Thyroid gland (tissue), 4 donors: ENCODE measurements at regions not wholly inside any gene's neighbourhood (a gene's known extent, or its start where the extent isn't known, plus 50 kb on each side); places are given as distances from the start of the nearest gene placed in this dataset.

ENCODE experiments used
- POLR2A ChIP-seq, 2 donors: fragments of 450-650 bp; IDR thresholded peaks; one replicate each; pipeline ENCODE4 v1.6.1; 2017; ENCODE audit warnings: antibody characterized with exemption in 2 of 2, mild to moderate bottlenecking in 2 of 2, moderate library complexity in 1 of 2
- TF ChIP-seq, protein P1 (sequence below), 6 experiments: fragments of 200-600 bp in 3 of 6; fragments of 450-650 bp in 3 of 6; sonication (generic) in 3 of 6; IDR thresholded peaks; one replicate each; pipeline ENCODE4 v1.5.1; 2016 to 2019; ENCODE audit warnings: antibody characterized with exemption in 6 of 6, mild to moderate bottlenecking in 2 of 6, inconsistent platforms in 1 of 6, moderate library complexity in 1 of 6

DNA sequence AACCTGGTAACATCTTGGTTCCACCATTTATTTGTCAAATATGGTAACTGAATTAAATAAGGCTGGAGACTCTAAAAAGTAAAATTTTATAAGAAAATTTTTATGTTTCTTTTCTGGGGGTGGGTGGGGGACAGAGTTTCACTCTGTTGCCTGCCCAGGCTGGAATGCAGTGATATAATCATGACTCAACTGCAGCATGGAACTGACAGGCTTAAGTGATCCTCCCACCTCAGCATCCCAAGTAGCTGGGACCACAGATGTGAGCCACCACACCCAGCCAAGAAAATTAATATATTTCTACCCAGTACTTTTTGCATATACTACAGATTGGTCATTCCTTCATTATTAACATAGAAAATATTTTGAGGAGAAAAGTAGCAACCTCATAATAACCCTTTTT, 216.9 kb downstream of the DEPDC1B start:
- TF ChIP-seq, protein P1, sequence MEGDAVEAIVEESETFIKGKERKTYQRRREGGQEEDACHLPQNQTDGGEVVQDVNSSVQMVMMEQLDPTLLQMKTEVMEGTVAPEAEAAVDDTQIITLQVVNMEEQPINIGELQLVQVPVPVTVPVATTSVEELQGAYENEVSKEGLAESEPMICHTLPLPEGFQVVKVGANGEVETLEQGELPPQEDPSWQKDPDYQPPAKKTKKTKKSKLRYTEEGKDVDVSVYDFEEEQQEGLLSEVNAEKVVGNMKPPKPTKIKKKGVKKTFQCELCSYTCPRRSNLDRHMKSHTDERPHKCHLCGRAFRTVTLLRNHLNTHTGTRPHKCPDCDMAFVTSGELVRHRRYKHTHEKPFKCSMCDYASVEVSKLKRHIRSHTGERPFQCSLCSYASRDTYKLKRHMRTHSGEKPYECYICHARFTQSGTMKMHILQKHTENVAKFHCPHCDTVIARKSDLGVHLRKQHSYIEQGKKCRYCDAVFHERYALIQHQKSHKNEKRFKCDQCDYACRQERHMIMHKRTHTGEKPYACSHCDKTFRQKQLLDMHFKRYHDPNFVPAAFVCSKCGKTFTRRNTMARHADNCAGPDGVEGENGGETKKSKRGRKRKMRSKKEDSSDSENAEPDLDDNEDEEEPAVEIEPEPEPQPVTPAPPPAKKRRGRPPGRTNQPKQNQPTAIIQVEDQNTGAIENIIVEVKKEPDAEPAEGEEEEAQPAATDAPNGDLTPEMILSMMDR (IDR thresholded peaks at IDR 0.05) = no peak
- TF ChIP-seq POLR2A (IDR thresholded peaks at IDR 0.05) = no peak
